ENCODE measurements at regions not wholly inside any gene's neighbourhood (a gene's known extent, or its start where the extent isn't known, plus 50 kb on each side); places are given as distances from the start of the nearest gene placed in this dataset.
A peak's percentile ranks its signal among the peaks of the same experiment; 100 is the strongest.

- ATAC-seq = peak; percentile 91
- TF ChIP-seq ZC3H10 (CRISPR knock-in tag; IDR thresholded peaks at IDR 0.05) = 0 out of 2 replicates have a peak, but pooled peaks have one; percentile 19
Measured at GRCh38 chr1:194407238-194407637, 1220.8 kb upstream of the B3GALT2 start.

GRCh38 chr1:194394676-194395075, 1208.3 kb upstream of the B3GALT2 start:
- TF ChIP-seq TOX (CRISPR knock-in tag; IDR thresholded peaks at IDR 0.05; ENCODE audit: borderline replicate concordance) (no peak), ZNF70 (CRISPR knock-in tag; IDR thresholded peaks at IDR 0.05) (no peak), ZC3H10 (CRISPR knock-in tag; IDR thresholded peaks at IDR 0.05) (no peak)

GRCh38 chr1:194387531-194387930, 1201.1 kb upstream of the B3GALT2 start:
- no peak for TF ChIP-seq ZNF8 (CRISPR knock-in tag; IDR thresholded peaks at IDR 0.05)
- no peak for TF ChIP-seq CSRNP3 (CRISPR knock-in tag; IDR thresholded peaks at IDR 0.05)
- no peak for TF ChIP-seq ESRRG (CRISPR knock-in tag; IDR thresholded peaks at IDR 0.05)
- TF ChIP-seq ZFP30 (CRISPR knock-in tag; IDR thresholded peaks at IDR 0.05) = no peak
- no peak for TF ChIP-seq TCF4 (CRISPR knock-in tag; IDR thresholded peaks at IDR 0.05; ENCODE audit: borderline replicate concordance)
- ATAC-seq = peak; percentile 53

More at GRCh38 chr1:194394676-194395075, 1208.3 kb upstream of the B3GALT2 start:
- peak; percentile 49; the same call in 2 of the 3 replicates for ATAC-seq

- TF ChIP-seq ZNF70 (CRISPR knock-in tag; IDR thresholded peaks at IDR 0.05) (no peak), ZNF565 (CRISPR knock-in tag; conservative IDR thresholded peaks at IDR 0.05; ENCODE audit: low read depth) (no peak), TCF4 (CRISPR knock-in tag; IDR thresholded peaks at IDR 0.05; ENCODE audit: borderline replicate concordance) (no peak), ARNTL (CRISPR knock-in tag; IDR thresholded peaks at IDR 0.05; ENCODE audit: borderline replicate concordance, low read depth) (no peak), CREB5 (CRISPR knock-in tag; IDR thresholded peaks at IDR 0.05; ENCODE audit: low read depth) (no peak), POU6F1 (CRISPR knock-in tag; IDR thresholded peaks at IDR 0.05; ENCODE audit: borderline replicate concordance, low read depth) (no peak), PPARA (CRISPR knock-in tag; IDR thresholded peaks at IDR 0.05; ENCODE audit: borderline replicate concordance) (no peak), GLIS3 (CRISPR knock-in tag; IDR thresholded peaks at IDR 0.05) (no peak), SNAI2 (CRISPR knock-in tag; IDR thresholded peaks at IDR 0.05) (no peak), TOX (CRISPR knock-in tag; IDR thresholded peaks at IDR 0.05; ENCODE audit: borderline replicate concordance) (no peak), ESRRG (CRISPR knock-in tag; IDR thresholded peaks at IDR 0.05) (no peak), ZNF8 (CRISPR knock-in tag; IDR thresholded peaks at IDR 0.05) (no peak), ZFP3 (CRISPR knock-in tag; IDR thresholded peaks at IDR 0.05) (no peak), TSHZ2 (CRISPR knock-in tag; IDR thresholded peaks at IDR 0.05) (no peak), RARB (CRISPR knock-in tag; IDR thresholded peaks at IDR 0.05) (no peak), PATZ1 (CRISPR knock-in tag; IDR thresholded peaks at IDR 0.05; ENCODE audit: borderline replicate concordance) (no peak), ZFP30 (CRISPR knock-in tag; IDR thresholded peaks at IDR 0.05) (no peak)
- peak; percentile 74 for ATAC-seq
Measured at GRCh38 chr1:194378517-194378916, 1192.1 kb upstream of the B3GALT2 start.
